Islet precursor cell (in vitro differentiated cells): ENCODE measurements at regions not wholly inside any gene's neighbourhood (a gene's known extent, or its start where the extent isn't known, plus 50 kb on each side); places are given as distances from the start of the nearest gene placed in this dataset.
A peak's percentile ranks its signal among the peaks of the same experiment; 100 is the strongest.
"Not testable (repeated sequence)": the region's sequence is repeated elsewhere in the genome, so short reads cannot be mapped to it uniquely, and the experiment has no call there.

Source experiments
- DNase-seq: peaks from one replicate; pipeline ENCODE4 v3.0.0-alpha.2; 2018

- no peak for DNase-seq
Measured at GRCh38 chr3:26193558-26193957, 403.7 kb downstream of the OXSM start.

GRCh38 chr3:26196781-26197180, 406.9 kb downstream of the OXSM start:
- DNase-seq, result no peak

- no peak for DNase-seq
Measured at GRCh38 chr3:26198609-26199008, 408.7 kb downstream of the OXSM start.

- no peak for DNase-seq
Measured at GRCh38 chr3:26202169-26202568, 412.3 kb downstream of the OXSM start.

- no peak for DNase-seq
Measured at GRCh38 chr3:26205475-26205874, 415.6 kb downstream of the OXSM start.

- no peak for DNase-seq
Measured at GRCh38 chr3:26208201-26208600, 414.4 kb upstream of the LRRC3B start.

- DNase-seq, result no peak
Measured at GRCh38 chr3:26229801-26230200, 392.8 kb upstream of the LRRC3B start.

GRCh38 chr3:26233374-26233773, 389.2 kb upstream of the LRRC3B start:
- no peak for DNase-seq

- no peak for DNase-seq
Measured at GRCh38 chr3:26236531-26236930, 386.0 kb upstream of the LRRC3B start.

- DNase-seq, result no peak
Measured at GRCh38 chr3:26237036-26237682, 385.4 kb upstream of the LRRC3B start.

- DNase-seq, result not testable (repeated sequence)
Measured at GRCh38 chr3:26244586-26244985, 378.0 kb upstream of the LRRC3B start.

GRCh38 chr3:26245236-26245635, 377.3 kb upstream of the LRRC3B start:
- DNase-seq, result no peak

GRCh38 chr3:26246901-26247300, 375.7 kb upstream of the LRRC3B start:
- DNase-seq, result no peak

GRCh38 chr3:26247712-26248111, 374.9 kb upstream of the LRRC3B start:
- DNase-seq, result peak; percentile 51

GRCh38 chr3:26252001-26252400, 370.6 kb upstream of the LRRC3B start:
- no peak for DNase-seq

- DNase-seq, result no peak
Measured at GRCh38 chr3:26256224-26256623, 366.3 kb upstream of the LRRC3B start.

- DNase-seq, result no peak
Measured at GRCh38 chr3:26259176-26259575, 363.4 kb upstream of the LRRC3B start.

GRCh38 chr3:26260139-26260538, 362.4 kb upstream of the LRRC3B start:
- no peak for DNase-seq

GRCh38 chr3:26264708-26265107, 357.9 kb upstream of the LRRC3B start:
- DNase-seq, result no peak

- DNase-seq, result no peak
Measured at GRCh38 chr3:26271848-26272247, 350.7 kb upstream of the LRRC3B start.

- DNase-seq, result no peak
Measured at GRCh38 chr3:26273196-26273595, 349.4 kb upstream of the LRRC3B start.

- DNase-seq, result no peak
Measured at GRCh38 chr3:26279091-26279490, 343.5 kb upstream of the LRRC3B start.

- DNase-seq, result no peak
Measured at GRCh38 chr3:26280517-26280916, 342.1 kb upstream of the LRRC3B start.

- DNase-seq, result no peak
Measured at GRCh38 chr3:26281284-26281985, 341.1 kb upstream of the LRRC3B start.

GRCh38 chr3:26284503-26284902, 338.1 kb upstream of the LRRC3B start:
- not testable (repeated sequence) for DNase-seq
